Vagina (tissue), 2 donors: ENCODE measurements at regions not wholly inside any gene's neighbourhood (a gene's known extent, or its start where the extent isn't known, plus 50 kb on each side); places are given as distances from the start of the nearest gene placed in this dataset.
"Not testable (repeated sequence)": the region's sequence is repeated elsewhere in the genome, so short reads cannot be mapped to it uniquely, and the experiment has no call there.

ENCODE experiments used
- DNase-seq, 2 donors: peaks; one replicate each; pipeline ENCODE4 v3.0.0-alpha.2; 2017; ENCODE audit errors: extremely low spot score in 2 of 2
- H3K27ac ChIP-seq: fragments of 200-600 bp; sonication (generic); one replicate; pipeline ENCODE4 v1.5.1; 2019
- H3K27me3 ChIP-seq: fragments of 200-600 bp; sonication (generic); one replicate; pipeline ENCODE4 v1.5.1; 2019
- H3K36me3 ChIP-seq, 2 donors: fragments of 200-600 bp; sonication (generic); one replicate each; pipeline ENCODE4 v1.5.1; 2017 to 2019
- H3K4me1 ChIP-seq: fragments of 200-600 bp; sonication (generic); one replicate; pipeline ENCODE4 v1.5.1; 2019
- H3K4me3 ChIP-seq, 2 donors: fragments of 200-600 bp; sonication (generic); 1 replicate in 1 of 2; 2 replicates in 1 of 2; pipeline ENCODE4 v1.5.1; 2016 to 2019
- H3K9me3 ChIP-seq: fragments of 200-600 bp; sonication (generic); one replicate; pipeline ENCODE4 v1.5.1; 2019
- CTCF ChIP-seq, 3 experiments: fragments of 450-650 bp in 2 of 3; fragments of 200-600 bp in 1 of 3; sonication (generic) in 1 of 3; IDR thresholded peaks; one replicate each; pipeline ENCODE4 v1.5.1; 2017 to 2019; ENCODE audit warnings: antibody characterized with exemption in 3 of 3, mild to moderate bottlenecking in 2 of 3, moderate library complexity in 2 of 3
- POLR2A ChIP-seq, 2 donors: fragments of 450-650 bp; IDR thresholded peaks; one replicate each; pipeline ENCODE4 v1.6.1; 2017; ENCODE audit warnings: antibody characterized with exemption in 2 of 2, mild to moderate bottlenecking in 2 of 2, moderate library complexity in 2 of 2
- POLR2AphosphoS5 ChIP-seq, 2 donors: sonication (generic); formaldehyde crosslinking; IDR thresholded peaks; one replicate each; pipeline ENCODE4 v1.9.0; 2017; ENCODE audit warnings: antibody characterized with exemption in 2 of 2, mild to moderate bottlenecking in 2 of 2, low read depth in 1 of 2; ENCODE audit not compliant: insufficient read depth in 1 of 2
- intact Hi-C: fragments of 100-400 bp; cut with DNase I; formaldehyde crosslinking; loops from one replicate; pipeline ENCODE4 v1.15.1; 2023

GRCh38 chrX:121570072-121570841, 522.8 kb downstream of the GLUD2 start:
- intact Hi-C loops: no loop called here
- DNase-seq: no peak
- H3K27me3 ChIP-seq: no peaks in the 10 kb centered on the region
- H3K9me3 ChIP-seq: no peaks in the 10 kb centered on the region
- H3K4me3 ChIP-seq: no peak overlapping the region
- TF ChIP-seq POLR2AphosphoS5 (IDR thresholded peaks at IDR 0.05; ENCODE audit: insufficient read depth in 1 of 2, low read depth in 1 of 2) (no peak), POLR2A (IDR thresholded peaks at IDR 0.05) (no peak), CTCF (IDR thresholded peaks at IDR 0.05) (no peak)
- no peaks in the 10 kb centered on the region for H3K4me1 ChIP-seq
- H3K36me3 ChIP-seq: no peaks in the 10 kb centered on the region
- no peak overlapping the region for H3K27ac ChIP-seq

- no peak overlapping the region for H3K27ac ChIP-seq
- TF ChIP-seq POLR2A (IDR thresholded peaks at IDR 0.05): no peak
- TF ChIP-seq POLR2AphosphoS5 (IDR thresholded peaks at IDR 0.05; ENCODE audit: insufficient read depth in 1 of 2, low read depth in 1 of 2): no peak
- no peak for TF ChIP-seq CTCF (IDR thresholded peaks at IDR 0.05)
- no peaks in the 10 kb centered on the region for H3K4me1 ChIP-seq
- H3K27me3 ChIP-seq: no peaks in the 10 kb centered on the region
- no peak for DNase-seq
- no peaks in the 10 kb centered on the region for H3K9me3 ChIP-seq
- no peak overlapping the region for H3K4me3 ChIP-seq
- no peaks in the 10 kb centered on the region for H3K36me3 ChIP-seq
- intact Hi-C loops: no loop called here
These were observed 523.9 kb downstream of the GLUD2 start for GRCh38 chrX:121571333-121571732.

- H3K4me3 ChIP-seq, H3K27ac ChIP-seq, H3K4me1 ChIP-seq, intact Hi-C loops, H3K36me3 ChIP-seq, DNase-seq, H3K9me3 ChIP-seq, H3K27me3 ChIP-seq: not testable (repeated sequence)
These were observed 527.0 kb downstream of the GLUD2 start for GRCh38 chrX:121574384-121574783.

GRCh38 chrX:121579016-121579760, 531.8 kb downstream of the GLUD2 start:
- Histone ChIP-seq H3K4me3 (no peak overlapping the region), H3K27ac (no peak overlapping the region), H3K36me3 (no peaks in the 10 kb centered on the region), H3K27me3 (no peaks in the 10 kb centered on the region), H3K4me1 (no peaks in the 10 kb centered on the region), H3K9me3 (no peaks in the 10 kb centered on the region)
- intact Hi-C loops: no loop called here
- TF ChIP-seq POLR2AphosphoS5 (IDR thresholded peaks at IDR 0.05; ENCODE audit: insufficient read depth in 1 of 2, low read depth in 1 of 2) (no peak), POLR2A (IDR thresholded peaks at IDR 0.05) (no peak), CTCF (IDR thresholded peaks at IDR 0.05) (no peak)
- DNase-seq: no peak

GRCh38 chrX:121581885-121582284, 534.5 kb downstream of the GLUD2 start:
- Histone ChIP-seq H3K4me1 (no peaks in the 10 kb centered on the region), H3K4me3 (no peak overlapping the region), H3K36me3 (no peaks in the 10 kb centered on the region), H3K9me3 (no peaks in the 10 kb centered on the region), H3K27ac (no peak overlapping the region), H3K27me3 (no peaks in the 10 kb centered on the region)
- intact Hi-C loops: no loop called here
- no peak for DNase-seq
- TF ChIP-seq POLR2A (IDR thresholded peaks at IDR 0.05): no peak
- TF ChIP-seq POLR2AphosphoS5 (IDR thresholded peaks at IDR 0.05; ENCODE audit: insufficient read depth in 1 of 2, low read depth in 1 of 2): no peak
- TF ChIP-seq CTCF (IDR thresholded peaks at IDR 0.05): no peak
